ENCODE measurements at regions not wholly inside any gene's neighbourhood (a gene's known extent, or its start where the extent isn't known, plus 50 kb on each side); places are given as distances from the start of the nearest gene placed in this dataset.

- no peak for TF ChIP-seq MXI1 (conservative IDR thresholded peaks at IDR 0.05; ENCODE audit: poor library complexity, severe bottlenecking)
- no peak for TF ChIP-seq EP300 (conservative IDR thresholded peaks at IDR 0.05; ENCODE audit: poor library complexity, severe bottlenecking)
- TF ChIP-seq POLR2AphosphoS5 (IDR thresholded peaks at IDR 0.05), result no peak
- no peak for TF ChIP-seq SMC3 (conservative IDR thresholded peaks at IDR 0.05; ENCODE audit: poor library complexity)
- TF ChIP-seq, protein P1, sequence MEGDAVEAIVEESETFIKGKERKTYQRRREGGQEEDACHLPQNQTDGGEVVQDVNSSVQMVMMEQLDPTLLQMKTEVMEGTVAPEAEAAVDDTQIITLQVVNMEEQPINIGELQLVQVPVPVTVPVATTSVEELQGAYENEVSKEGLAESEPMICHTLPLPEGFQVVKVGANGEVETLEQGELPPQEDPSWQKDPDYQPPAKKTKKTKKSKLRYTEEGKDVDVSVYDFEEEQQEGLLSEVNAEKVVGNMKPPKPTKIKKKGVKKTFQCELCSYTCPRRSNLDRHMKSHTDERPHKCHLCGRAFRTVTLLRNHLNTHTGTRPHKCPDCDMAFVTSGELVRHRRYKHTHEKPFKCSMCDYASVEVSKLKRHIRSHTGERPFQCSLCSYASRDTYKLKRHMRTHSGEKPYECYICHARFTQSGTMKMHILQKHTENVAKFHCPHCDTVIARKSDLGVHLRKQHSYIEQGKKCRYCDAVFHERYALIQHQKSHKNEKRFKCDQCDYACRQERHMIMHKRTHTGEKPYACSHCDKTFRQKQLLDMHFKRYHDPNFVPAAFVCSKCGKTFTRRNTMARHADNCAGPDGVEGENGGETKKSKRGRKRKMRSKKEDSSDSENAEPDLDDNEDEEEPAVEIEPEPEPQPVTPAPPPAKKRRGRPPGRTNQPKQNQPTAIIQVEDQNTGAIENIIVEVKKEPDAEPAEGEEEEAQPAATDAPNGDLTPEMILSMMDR (IDR thresholded peaks at IDR 0.05; ENCODE audit: poor library complexity, severe bottlenecking), result no peak
- no peak for TF ChIP-seq EZH2 (IDR thresholded peaks at IDR 0.05; ENCODE audit: borderline replicate concordance, insufficient read depth, low read length, poor library complexity, severe bottlenecking)
- TF ChIP-seq REST (IDR thresholded peaks at IDR 0.05; ENCODE audit: borderline replicate concordance), result no peak
- TF ChIP-seq RAD21 (conservative IDR thresholded peaks at IDR 0.05), result no peak
- no peak for TF ChIP-seq TAF1 (IDR thresholded peaks at IDR 0.05; ENCODE audit: low read depth)
- Histone ChIP-seq H3K27ac (ENCODE audit: low read length) (no peak overlapping the region), H3K27me3 (ENCODE audit: insufficient read depth, low read depth, low read length) (no peaks in the 10 kb centered on the region), H3K79me2 (replicated peaks; ENCODE audit: insufficient read depth, low read length) (no peaks in the 10 kb centered on the region), H3K9me2 (ENCODE audit: insufficient read depth, low read length) (no peaks in the 10 kb centered on the region), H3K4me3 (ENCODE audit: low read length) (no peak overlapping the region), H3K36me3 (ENCODE audit: insufficient read depth, low read length) (no peaks in the 10 kb centered on the region), H2AFZ (ENCODE audit: low read depth, low read length) (no peak overlapping the region), H3K9me3 (ENCODE audit: low read length) (no peaks in the 10 kb centered on the region), H4K20me1 (ENCODE audit: insufficient read depth) (no peaks in the 10 kb centered on the region), H3K9ac (ENCODE audit: low read length) (no peak overlapping the region), H3F3A (ENCODE audit: insufficient read depth, low read length, poor library complexity, severe bottlenecking) (no peaks in the 10 kb centered on the region), H3K4me2 (ENCODE audit: low read length) (no peak overlapping the region)
Observed at GRCh38 chr5:88997937-88998336, 115.0 kb upstream of the MEF2C start.

DNA sequence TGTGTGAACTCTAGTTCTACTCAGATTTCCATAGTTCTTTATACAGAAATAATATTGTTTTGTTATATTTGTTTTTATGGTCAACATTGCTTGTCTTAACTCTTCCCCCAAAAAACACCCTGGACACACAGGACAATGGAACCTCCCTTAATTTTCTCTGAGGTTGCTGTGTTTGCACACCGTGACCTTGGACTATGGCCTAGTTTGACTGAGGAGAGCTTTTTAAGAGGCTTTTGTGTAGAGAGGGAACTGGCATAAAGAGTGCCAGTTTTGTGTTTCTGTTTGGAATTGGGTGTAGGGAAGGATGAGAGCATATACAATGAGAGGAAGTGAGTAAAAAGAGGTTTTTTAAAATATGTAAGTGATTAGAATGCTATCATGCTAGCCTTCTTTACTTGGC, 101.1 kb upstream of the MEF2C start:
- no peaks in the 10 kb centered on the region for H3K9me3 ChIP-seq (ENCODE audit: low read length)
- H3K4me2 ChIP-seq (ENCODE audit: low read length), result no peak overlapping the region
- no peaks in the 10 kb centered on the region for H3K9me2 ChIP-seq (ENCODE audit: insufficient read depth, low read length)
- no peak overlapping the region for H3K9ac ChIP-seq (ENCODE audit: low read length)
- H3K4me3 ChIP-seq (ENCODE audit: low read length), result no peak overlapping the region
- peaks cover 6% of the 10 kb centered on the region for H3F3A ChIP-seq (ENCODE audit: insufficient read depth, low read length, poor library complexity, severe bottlenecking)
- H3K36me3 ChIP-seq (ENCODE audit: insufficient read depth, low read length), result no peaks in the 10 kb centered on the region
- H4K20me1 ChIP-seq (ENCODE audit: insufficient read depth), result no peaks in the 10 kb centered on the region
- no peak overlapping the region for H2AFZ ChIP-seq (ENCODE audit: low read depth, low read length)
- H3K27ac ChIP-seq (ENCODE audit: low read length), result no peak overlapping the region
- H3K27me3 ChIP-seq (ENCODE audit: insufficient read depth, low read depth, low read length), result no peaks in the 10 kb centered on the region
- TF ChIP-seq REST (IDR thresholded peaks at IDR 0.05; ENCODE audit: borderline replicate concordance) (no peak), MXI1 (conservative IDR thresholded peaks at IDR 0.05; ENCODE audit: poor library complexity, severe bottlenecking) (no peak), RAD21 (conservative IDR thresholded peaks at IDR 0.05) (no peak), EZH2 (IDR thresholded peaks at IDR 0.05; ENCODE audit: borderline replicate concordance, insufficient read depth, low read length, poor library complexity, severe bottlenecking) (no peak), POLR2AphosphoS5 (IDR thresholded peaks at IDR 0.05) (no peak), SMC3 (conservative IDR thresholded peaks at IDR 0.05; ENCODE audit: poor library complexity) (no peak), EP300 (conservative IDR thresholded peaks at IDR 0.05; ENCODE audit: poor library complexity, severe bottlenecking) (no peak)
- TF ChIP-seq, protein P1 (IDR thresholded peaks at IDR 0.05; ENCODE audit: poor library complexity, severe bottlenecking), result no peak
- H3K79me2 ChIP-seq (replicated peaks; ENCODE audit: insufficient read depth, low read length), result no peaks in the 10 kb centered on the region

Data from neural cell (in vitro differentiated cells).